ENCODE measurements at regions not wholly inside any gene's neighbourhood (a gene's known extent, or its start where the extent isn't known, plus 50 kb on each side); places are given as distances from the start of the nearest gene placed in this dataset.

- TF ChIP-seq CTCF (IDR thresholded peaks at IDR 0.05; ENCODE audit: low read length) (no peak), EZH2phosphoT487 (IDR thresholded peaks at IDR 0.05; ENCODE audit: low read length) (no peak)
Observed at GRCh38 chr10:36899652-36900051, 225.7 kb upstream of the ANKRD30A start.

All from MM.1S (cell line).